D721Med (cell line): ENCODE measurements at regions not wholly inside any gene's neighbourhood (a gene's known extent, or its start where the extent isn't known, plus 50 kb on each side); places are given as distances from the start of the nearest gene placed in this dataset.

Source experiments
- DNase-seq: peaks from one replicate; pipeline ENCODE4 v3.0.0; 2011; ENCODE audit warnings: low spot score; ENCODE audit not compliant: insufficient read length
- FAIRE-seq: peaks from 2 replicates; lab custom pipeline; 2011; peaks lifted over from hg19 to GRCh38; lab: Jason Lieb, UNC
- TF ChIP-seq, protein P1 (sequence below): IDR thresholded peaks from 2 replicates; pipeline ENCODE4 v1.5.1; 2012; ENCODE audit warnings: mild to moderate bottlenecking, control low read depth; ENCODE audit not compliant: insufficient read depth; ENCODE audit errors: missing control alignments

DNA sequence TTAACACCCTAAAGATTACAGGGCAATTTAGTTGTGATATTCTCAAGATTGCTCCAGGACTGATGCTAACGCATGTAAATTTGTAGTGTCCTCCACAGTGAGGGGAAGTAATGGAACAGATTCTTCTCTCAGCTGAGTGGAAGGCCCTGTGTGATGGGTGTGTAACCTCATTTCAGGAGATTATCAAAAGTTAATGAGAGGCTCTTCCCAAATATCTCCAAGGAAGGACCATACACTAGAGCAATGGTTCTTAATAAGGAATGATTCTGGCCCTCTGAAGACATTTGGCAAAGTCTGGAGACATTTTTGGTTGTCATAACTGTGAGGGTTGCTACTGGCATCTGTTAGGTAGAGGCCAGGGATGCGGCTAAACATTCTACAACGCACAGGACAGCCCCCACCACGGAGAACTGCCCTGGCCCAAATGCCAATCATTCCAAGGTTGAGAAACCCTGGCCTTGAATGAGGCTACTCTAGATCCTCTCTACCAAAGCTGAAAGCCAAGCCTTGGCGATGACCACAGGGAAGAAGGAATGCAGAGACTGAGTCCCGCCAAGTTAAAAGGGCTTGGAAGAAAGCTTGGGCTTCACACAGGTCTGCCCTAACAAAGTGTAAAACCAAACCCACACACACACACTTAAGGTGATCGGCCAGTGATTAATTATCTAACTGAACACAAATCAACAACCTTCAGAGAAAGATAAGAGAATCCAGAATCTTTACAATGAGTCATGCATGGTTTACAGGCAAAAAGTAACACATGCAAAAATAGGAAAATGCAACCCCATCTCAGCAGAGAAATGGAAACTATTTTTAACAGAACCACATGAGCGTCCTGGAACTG lies 135.8 kb downstream of the SYF2 start:
- FAIRE-seq (no peak), DNase-seq (no peak)
- TF ChIP-seq, protein P1, sequence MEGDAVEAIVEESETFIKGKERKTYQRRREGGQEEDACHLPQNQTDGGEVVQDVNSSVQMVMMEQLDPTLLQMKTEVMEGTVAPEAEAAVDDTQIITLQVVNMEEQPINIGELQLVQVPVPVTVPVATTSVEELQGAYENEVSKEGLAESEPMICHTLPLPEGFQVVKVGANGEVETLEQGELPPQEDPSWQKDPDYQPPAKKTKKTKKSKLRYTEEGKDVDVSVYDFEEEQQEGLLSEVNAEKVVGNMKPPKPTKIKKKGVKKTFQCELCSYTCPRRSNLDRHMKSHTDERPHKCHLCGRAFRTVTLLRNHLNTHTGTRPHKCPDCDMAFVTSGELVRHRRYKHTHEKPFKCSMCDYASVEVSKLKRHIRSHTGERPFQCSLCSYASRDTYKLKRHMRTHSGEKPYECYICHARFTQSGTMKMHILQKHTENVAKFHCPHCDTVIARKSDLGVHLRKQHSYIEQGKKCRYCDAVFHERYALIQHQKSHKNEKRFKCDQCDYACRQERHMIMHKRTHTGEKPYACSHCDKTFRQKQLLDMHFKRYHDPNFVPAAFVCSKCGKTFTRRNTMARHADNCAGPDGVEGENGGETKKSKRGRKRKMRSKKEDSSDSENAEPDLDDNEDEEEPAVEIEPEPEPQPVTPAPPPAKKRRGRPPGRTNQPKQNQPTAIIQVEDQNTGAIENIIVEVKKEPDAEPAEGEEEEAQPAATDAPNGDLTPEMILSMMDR = no peak

DNA sequence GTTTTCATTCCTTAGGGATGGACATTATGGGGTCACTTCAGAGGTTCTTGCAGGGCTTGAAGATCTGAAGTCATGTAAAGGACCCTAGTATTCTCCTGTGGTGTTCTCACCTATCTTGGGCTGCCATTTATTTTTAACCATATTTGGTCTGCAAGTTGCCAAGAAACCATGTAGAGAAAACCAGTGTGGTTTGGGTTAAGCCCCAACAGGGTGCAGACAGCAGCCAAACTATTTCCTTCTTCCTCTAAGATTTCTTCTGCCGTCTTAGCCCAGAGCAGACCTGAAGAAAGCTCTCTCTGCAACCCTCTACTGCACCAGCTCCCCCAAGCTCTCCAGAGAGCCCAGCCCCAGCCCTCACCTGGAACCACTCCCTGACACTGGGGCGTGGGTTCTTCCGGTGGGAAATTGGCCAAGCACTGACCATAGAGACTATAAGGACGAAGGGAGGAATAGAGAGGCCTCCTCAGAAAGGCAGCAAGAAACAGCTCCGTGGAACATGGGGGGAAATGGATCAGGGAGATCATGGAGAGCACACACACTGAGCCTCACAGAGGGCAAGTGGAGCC lies 136.6 kb downstream of the SYF2 start:
- TF ChIP-seq, protein P1 = no peak
- no peak for FAIRE-seq
- DNase-seq = no peak

DNA sequence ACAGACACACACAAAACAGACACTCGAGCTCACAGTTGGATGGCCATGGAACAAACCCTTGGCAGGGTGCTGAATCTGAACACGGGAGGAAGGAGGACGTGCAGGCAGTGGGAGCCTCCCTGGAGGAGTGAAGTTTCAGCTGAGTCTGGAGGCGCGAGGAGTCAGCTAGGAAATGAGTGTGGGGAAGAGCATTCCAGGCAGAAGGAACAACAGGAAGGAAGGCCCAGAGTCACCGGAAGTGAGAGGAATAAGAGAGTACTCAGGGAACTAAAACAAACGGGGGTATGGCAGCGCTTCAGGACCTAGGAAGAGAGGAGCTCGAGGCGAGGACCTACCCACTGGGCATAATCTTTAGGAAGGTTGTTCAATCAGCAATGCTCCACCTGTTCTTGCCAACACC lies 137.3 kb downstream of the SYF2 start:
- DNase-seq (no peak), FAIRE-seq (no peak)
- TF ChIP-seq, protein P1 = no peak

DNA sequence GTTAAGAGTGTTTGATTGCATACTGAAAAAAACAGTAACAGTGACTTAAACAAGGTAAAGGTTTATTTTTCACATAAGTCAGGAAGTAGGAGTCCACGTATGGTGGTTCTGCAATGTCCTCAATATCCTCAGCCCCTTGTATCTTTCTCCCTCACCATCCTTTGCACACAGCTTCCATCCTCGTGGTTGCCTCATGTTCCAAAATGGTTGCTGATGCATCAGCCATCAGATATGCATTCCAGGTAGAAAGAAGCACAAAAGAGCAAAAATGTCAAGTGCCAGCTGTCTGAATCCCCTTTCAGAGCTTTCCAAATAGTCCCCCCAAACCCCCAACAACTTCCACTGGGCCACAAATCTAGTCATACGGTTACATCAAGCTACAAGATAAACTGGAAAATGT lies 138.1 kb downstream of the SYF2 start:
- TF ChIP-seq, protein P1 = no peak
- no peak for FAIRE-seq

DNA sequence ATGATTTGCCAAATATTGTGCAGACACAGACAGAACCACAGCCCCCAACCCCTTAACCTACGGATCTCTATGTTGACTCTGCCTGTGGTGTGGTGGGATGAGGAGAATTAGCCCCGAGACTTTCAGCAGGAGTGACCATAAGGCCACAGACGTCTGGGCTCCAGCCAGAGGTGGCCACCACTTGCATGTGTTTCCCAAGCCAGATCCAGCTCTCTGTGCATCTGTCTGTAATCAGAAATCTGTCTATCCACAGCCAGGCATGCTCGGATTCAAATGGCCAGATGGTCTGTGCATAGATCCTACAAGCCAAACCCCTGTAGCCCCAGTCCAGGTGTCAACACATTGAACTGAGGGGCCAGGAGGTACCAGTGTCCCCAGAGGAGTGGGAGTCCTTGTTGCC lies 140.6 kb downstream of the SYF2 start:
- TF ChIP-seq, protein P1 = no peak
- DNase-seq (no peak), FAIRE-seq (no peak)

More for the DNA sequence above, 138.1 kb downstream of the SYF2 start:
- no peak for DNase-seq

DNA sequence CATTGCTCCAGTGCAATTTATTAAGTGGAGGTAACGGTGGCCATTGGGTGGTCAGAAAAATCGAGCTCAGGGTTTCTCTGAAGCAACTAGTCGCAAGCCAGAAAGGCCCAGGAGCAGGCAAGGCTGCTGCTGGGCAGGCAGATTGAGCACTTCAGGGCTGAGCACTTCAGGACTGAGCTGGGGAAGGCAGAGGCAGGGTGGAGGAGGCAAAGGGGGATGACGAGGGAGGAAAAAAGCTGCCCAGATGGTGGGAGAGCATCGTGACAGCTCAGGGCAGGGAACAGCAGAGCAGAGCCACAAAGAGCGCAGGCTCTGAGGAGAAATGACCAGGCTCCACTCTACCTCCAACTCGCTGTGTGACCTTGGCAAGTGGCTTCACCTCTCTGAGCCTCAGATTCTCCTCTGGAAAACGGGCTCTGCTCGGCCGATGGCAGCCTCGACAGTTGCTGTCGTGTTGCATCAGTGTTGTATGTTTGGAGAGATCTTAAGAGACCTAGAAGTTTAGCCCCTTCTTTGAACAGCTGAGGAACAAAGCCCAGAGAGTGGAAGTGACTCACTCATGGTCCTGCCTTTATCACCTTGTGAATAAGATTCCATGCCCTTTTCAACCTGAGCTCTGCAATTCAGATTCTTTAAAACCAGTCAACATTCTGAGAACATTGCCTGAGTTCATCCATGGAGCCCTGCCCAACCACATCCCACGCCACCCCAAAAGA lies 141.4 kb downstream of the SYF2 start:
- FAIRE-seq = no peak
- no peak for DNase-seq
- TF ChIP-seq, protein P1 = no peak
